Hepatocyte (in vitro differentiated cells): ENCODE measurements at regions not wholly inside any gene's neighbourhood (a gene's known extent, or its start where the extent isn't known, plus 50 kb on each side); places are given as distances from the start of the nearest gene placed in this dataset.

ENCODE experiments used
- DNase-seq: peaks from one replicate; pipeline ENCODE4 v3.0.0-alpha.2; 2016; ENCODE audit warnings: low spot score
- H2AFZ ChIP-seq: fragments of 200-600 bp; sonication (generic); 2 replicates; pipeline ENCODE4 v1.6.0; 2016; ENCODE audit warnings: antibody characterized with exemption, mild to moderate bottlenecking
- H3K27ac ChIP-seq: fragments of 200-600 bp; sonication (generic); 2 replicates; pipeline ENCODE4 v1.5.1; 2016; ENCODE audit warnings: mild to moderate bottlenecking
- H3K27me3 ChIP-seq: fragments of 200-600 bp; sonication (generic); 2 replicates; pipeline ENCODE4 v1.6.1; 2016
- H3K36me3 ChIP-seq: fragments of 200-600 bp; sonication (generic); replicated peaks from 2 replicates; pipeline ENCODE4 v1.5.1; 2016; ENCODE audit warnings: low read depth; ENCODE audit not compliant: insufficient read depth
- H3K4me1 ChIP-seq: fragments of 200-600 bp; sonication (generic); 2 replicates; pipeline ENCODE4 v1.5.1; 2016; ENCODE audit warnings: mild to moderate bottlenecking, moderate library complexity; ENCODE audit not compliant: insufficient read depth
- H3K4me2 ChIP-seq: fragments of 200-600 bp; sonication (generic); 2 replicates; pipeline ENCODE4 v1.6.0; 2016
- H3K4me3 ChIP-seq: fragments of 200-600 bp; sonication (generic); 2 replicates; pipeline ENCODE4 v1.5.1; 2016; ENCODE audit warnings: mild to moderate bottlenecking
- H3K79me2 ChIP-seq: fragments of 200-600 bp; sonication (generic); 2 replicates; pipeline ENCODE4 v1.6.0; 2017; ENCODE audit warnings: mild to moderate bottlenecking
- H3K9me2 ChIP-seq: fragments of 200-600 bp; sonication (generic); replicated peaks from 2 replicates; pipeline ENCODE4 v1.6.0; 2017; ENCODE audit warnings: mild to moderate bottlenecking; ENCODE audit not compliant: insufficient read depth
- H3K9me3 ChIP-seq: fragments of 200-600 bp; sonication (generic); 2 replicates; pipeline ENCODE4 v1.5.1; 2016; ENCODE audit warnings: low read depth, mild to moderate bottlenecking
- H4K20me1 ChIP-seq: fragments of 200-600 bp; sonication (generic); 2 replicates; pipeline ENCODE4 v1.6.0; 2016; ENCODE audit warnings: mild to moderate bottlenecking; ENCODE audit not compliant: insufficient read depth, poor library complexity, severe bottlenecking
- EZH2 ChIP-seq: fragments of 200-600 bp; sonication (generic); IDR thresholded peaks from 2 replicates; pipeline ENCODE4 v1.6.1; 2016; ENCODE audit warnings: antibody characterized with exemption, mild to moderate bottlenecking, borderline replicate concordance
- EZH2phosphoT487 ChIP-seq: fragments of 200-600 bp; sonication (generic); IDR thresholded peaks from one replicate; pipeline ENCODE4 v1.6.1; 2018; ENCODE audit warnings: antibody characterized with exemption, mild to moderate bottlenecking, low read depth, moderate library complexity; ENCODE audit not compliant: unreplicated experiment, severe bottlenecking
- WGBS: methylation state at CpG from one replicate; pipeline ENCODE4 v1.1.6; 2016; ENCODE audit warnings: low lambda C conversion rate; ENCODE audit errors: missing lambda C conversion rate; 5-methylcytosine and 5-hydroxymethylcytosine counted together
- TF ChIP-seq, protein P1 (sequence below): fragments of 200-600 bp; sonication (generic); IDR thresholded peaks from 2 replicates; pipeline ENCODE4 v1.5.1; 2016; ENCODE audit warnings: antibody characterized with exemption, mild to moderate bottlenecking; ENCODE audit not compliant: poor library complexity

DNA sequence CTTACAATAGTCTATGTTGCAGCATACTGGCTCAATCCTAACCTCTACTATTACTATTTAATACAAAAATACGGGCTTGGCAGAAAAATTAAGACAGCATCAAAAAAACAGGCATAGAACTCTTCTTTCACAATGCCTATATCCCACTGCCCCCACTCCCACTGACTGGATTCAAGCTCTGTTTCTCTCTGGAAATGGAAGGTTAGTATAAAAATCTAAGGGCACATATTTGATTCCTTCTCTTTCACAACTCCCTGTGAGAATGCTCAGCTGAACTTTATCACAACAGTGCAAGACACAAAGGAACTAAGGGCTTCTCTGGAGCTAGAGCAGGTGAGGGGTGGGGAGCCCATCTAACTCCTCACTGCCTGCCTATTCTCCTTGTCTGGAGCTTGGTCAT lies 258.4 kb upstream of the FAM83B start:
- 94% methylated on average over 1 of the region's 1 CpG for WGBS
- DNase-seq: no peak
- no peak overlapping the region for H2AFZ ChIP-seq
- H3K36me3 ChIP-seq: no peaks in the 10 kb centered on the region
- no peaks in the 10 kb centered on the region for H3K9me3 ChIP-seq
- no peak overlapping the region for H3K4me3 ChIP-seq
- TF ChIP-seq EZH2phosphoT487: no peak
- TF ChIP-seq, protein P1, sequence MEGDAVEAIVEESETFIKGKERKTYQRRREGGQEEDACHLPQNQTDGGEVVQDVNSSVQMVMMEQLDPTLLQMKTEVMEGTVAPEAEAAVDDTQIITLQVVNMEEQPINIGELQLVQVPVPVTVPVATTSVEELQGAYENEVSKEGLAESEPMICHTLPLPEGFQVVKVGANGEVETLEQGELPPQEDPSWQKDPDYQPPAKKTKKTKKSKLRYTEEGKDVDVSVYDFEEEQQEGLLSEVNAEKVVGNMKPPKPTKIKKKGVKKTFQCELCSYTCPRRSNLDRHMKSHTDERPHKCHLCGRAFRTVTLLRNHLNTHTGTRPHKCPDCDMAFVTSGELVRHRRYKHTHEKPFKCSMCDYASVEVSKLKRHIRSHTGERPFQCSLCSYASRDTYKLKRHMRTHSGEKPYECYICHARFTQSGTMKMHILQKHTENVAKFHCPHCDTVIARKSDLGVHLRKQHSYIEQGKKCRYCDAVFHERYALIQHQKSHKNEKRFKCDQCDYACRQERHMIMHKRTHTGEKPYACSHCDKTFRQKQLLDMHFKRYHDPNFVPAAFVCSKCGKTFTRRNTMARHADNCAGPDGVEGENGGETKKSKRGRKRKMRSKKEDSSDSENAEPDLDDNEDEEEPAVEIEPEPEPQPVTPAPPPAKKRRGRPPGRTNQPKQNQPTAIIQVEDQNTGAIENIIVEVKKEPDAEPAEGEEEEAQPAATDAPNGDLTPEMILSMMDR: no peak
- TF ChIP-seq EZH2: no peak
- H3K27me3 ChIP-seq: no peaks in the 10 kb centered on the region
- H3K79me2 ChIP-seq: no peaks in the 10 kb centered on the region
- no peaks in the 10 kb centered on the region for H4K20me1 ChIP-seq
- H3K27ac ChIP-seq: no peak overlapping the region
- no peak overlapping the region for H3K4me2 ChIP-seq
- no peaks in the 10 kb centered on the region for H3K4me1 ChIP-seq
- no peaks in the 10 kb centered on the region for H3K9me2 ChIP-seq

DNA sequence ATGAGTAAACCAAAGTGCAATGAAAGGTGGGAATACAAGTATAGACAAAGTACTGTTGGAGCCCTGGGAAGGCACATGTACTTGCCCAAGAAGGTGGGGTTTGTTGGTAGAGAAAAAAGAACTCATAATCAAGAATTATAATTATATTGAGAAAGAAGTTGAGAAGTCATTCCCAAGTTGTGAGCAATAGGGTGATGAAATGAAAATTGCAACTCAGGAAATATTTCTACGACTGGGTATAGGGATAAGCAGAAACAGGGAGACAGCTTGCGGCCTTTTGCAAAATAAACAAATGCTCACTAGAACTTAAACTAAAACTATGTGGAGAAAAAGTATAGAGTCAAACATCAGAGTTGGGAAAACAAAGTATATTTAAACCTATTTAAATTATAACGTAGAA lies 250.7 kb upstream of the FAM83B start:
- 65% methylated on average over 3 of the region's 3 CpGs for WGBS
- Histone ChIP-seq H2AFZ (no peak overlapping the region), H3K4me3 (no peak overlapping the region), H3K36me3 (no peaks in the 10 kb centered on the region), H3K9me2 (no peaks in the 10 kb centered on the region), H3K9me3 (no peaks in the 10 kb centered on the region), H4K20me1 (no peaks in the 10 kb centered on the region), H3K4me2 (no peak overlapping the region), H3K4me1 (no peaks in the 10 kb centered on the region), H3K79me2 (no peaks in the 10 kb centered on the region), H3K27ac (no peak overlapping the region), H3K27me3 (no peaks in the 10 kb centered on the region)
- TF ChIP-seq, protein P1: no peak
- TF ChIP-seq EZH2phosphoT487 (no peak), EZH2 (no peak)
- DNase-seq: no peak

DNA sequence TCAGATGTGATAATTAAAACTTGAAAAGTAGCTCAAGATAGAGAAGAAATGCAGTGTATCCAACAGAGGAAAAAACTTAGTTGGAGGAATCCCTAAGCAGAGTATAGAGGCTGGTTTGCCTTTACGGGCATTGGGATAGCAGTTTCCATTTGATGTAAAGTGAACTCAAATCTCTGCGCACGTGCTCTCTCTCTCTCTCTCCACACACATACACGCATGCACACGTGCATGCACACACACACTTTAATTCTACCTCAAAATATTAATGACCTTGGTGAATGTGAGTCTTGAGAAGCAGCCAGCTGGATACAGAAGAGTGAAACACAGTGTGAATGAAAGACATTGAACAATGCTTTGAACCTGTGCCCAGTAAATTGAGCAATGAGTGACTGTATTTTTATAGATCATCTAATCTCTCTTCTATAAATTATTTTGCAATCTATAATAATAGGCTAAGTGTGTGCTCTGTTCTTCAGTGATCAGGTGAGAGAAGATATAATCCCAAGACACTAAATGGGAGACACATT lies 247.7 kb upstream of the FAM83B start:
- H4K20me1 ChIP-seq: no peaks in the 10 kb centered on the region
- H3K27me3 ChIP-seq: no peaks in the 10 kb centered on the region
- no peak overlapping the region for H3K27ac ChIP-seq
- no peaks in the 10 kb centered on the region for H3K36me3 ChIP-seq
- WGBS: 90% methylated on average over 5 of the region's 5 CpGs
- no peaks in the 10 kb centered on the region for H3K9me3 ChIP-seq
- no peak for DNase-seq
- no peaks in the 10 kb centered on the region for H3K4me1 ChIP-seq
- no peaks in the 10 kb centered on the region for H3K9me2 ChIP-seq
- no peak overlapping the region for H3K4me3 ChIP-seq
- no peaks in the 10 kb centered on the region for H3K79me2 ChIP-seq
- H2AFZ ChIP-seq: no peak overlapping the region
- TF ChIP-seq EZH2: no peak
- TF ChIP-seq, protein P1: no peak
- no peak for TF ChIP-seq EZH2phosphoT487
- H3K4me2 ChIP-seq: no peak overlapping the region
